AG09309 (cell line): ENCODE measurements at regions not wholly inside any gene's neighbourhood (a gene's known extent, or its start where the extent isn't known, plus 50 kb on each side); places are given as distances from the start of the nearest gene placed in this dataset.
A peak's percentile ranks its signal among the peaks of the same experiment; 100 is the strongest.

Experiments used
- DNase-seq: peaks from one replicate; pipeline ENCODE4 v3.0.0-alpha.2; 2010; ENCODE audit warnings: low read depth
- H3K4me3 ChIP-seq: 2 replicates; pipeline ENCODE4 v1.5.1; 2011; ENCODE audit warnings: mild to moderate bottlenecking, low read depth, low read length, moderate library complexity; ENCODE audit not compliant: control insufficient read depth
- TF ChIP-seq, protein P1 (sequence below): IDR thresholded peaks from 2 replicates; pipeline ENCODE4 v1.5.1; 2011; ENCODE audit warnings: mild to moderate bottlenecking, low read depth, low read length, inconsistent platforms; ENCODE audit not compliant: insufficient read depth, control insufficient read depth; ENCODE audit errors: missing control alignments

GRCh38 chr1:221085701-221086375, 206.6 kb downstream of the HLX start:
- no peak overlapping the region for H3K4me3 ChIP-seq
- DNase-seq: no peak
- TF ChIP-seq, protein P1, sequence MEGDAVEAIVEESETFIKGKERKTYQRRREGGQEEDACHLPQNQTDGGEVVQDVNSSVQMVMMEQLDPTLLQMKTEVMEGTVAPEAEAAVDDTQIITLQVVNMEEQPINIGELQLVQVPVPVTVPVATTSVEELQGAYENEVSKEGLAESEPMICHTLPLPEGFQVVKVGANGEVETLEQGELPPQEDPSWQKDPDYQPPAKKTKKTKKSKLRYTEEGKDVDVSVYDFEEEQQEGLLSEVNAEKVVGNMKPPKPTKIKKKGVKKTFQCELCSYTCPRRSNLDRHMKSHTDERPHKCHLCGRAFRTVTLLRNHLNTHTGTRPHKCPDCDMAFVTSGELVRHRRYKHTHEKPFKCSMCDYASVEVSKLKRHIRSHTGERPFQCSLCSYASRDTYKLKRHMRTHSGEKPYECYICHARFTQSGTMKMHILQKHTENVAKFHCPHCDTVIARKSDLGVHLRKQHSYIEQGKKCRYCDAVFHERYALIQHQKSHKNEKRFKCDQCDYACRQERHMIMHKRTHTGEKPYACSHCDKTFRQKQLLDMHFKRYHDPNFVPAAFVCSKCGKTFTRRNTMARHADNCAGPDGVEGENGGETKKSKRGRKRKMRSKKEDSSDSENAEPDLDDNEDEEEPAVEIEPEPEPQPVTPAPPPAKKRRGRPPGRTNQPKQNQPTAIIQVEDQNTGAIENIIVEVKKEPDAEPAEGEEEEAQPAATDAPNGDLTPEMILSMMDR: no peak

DNA sequence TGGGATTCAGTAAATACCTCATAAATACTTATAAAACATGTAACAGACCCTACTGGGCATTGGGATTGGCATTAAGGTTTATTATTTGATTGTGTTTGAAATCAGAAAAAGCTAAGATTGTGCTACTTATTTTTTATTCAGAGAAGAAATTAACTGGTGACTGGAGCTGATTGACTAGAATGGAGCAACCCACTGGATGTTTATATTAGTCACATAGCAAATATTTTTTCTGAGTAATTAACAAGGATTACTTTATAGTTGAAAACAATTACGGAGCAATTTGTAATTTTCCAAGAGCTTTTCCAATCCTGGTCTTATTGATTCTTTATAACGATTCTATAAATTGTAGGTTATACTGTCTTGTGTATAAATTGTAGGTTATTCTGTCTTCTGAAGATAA, 208.7 kb downstream of the HLX start:
- TF ChIP-seq, protein P1: no peak
- no peak overlapping the region for H3K4me3 ChIP-seq
- no peak for DNase-seq

GRCh38 chr1:221089273-221089672, 210.0 kb downstream of the HLX start:
- no peak overlapping the region for H3K4me3 ChIP-seq
- DNase-seq: no peak
- TF ChIP-seq, protein P1: no peak

GRCh38 chr1:221089803-221090202, 210.6 kb downstream of the HLX start:
- no peak overlapping the region for H3K4me3 ChIP-seq
- no peak for DNase-seq
- TF ChIP-seq, protein P1: no peak

GRCh38 chr1:221093903-221094791, 214.9 kb downstream of the HLX start:
- no peak for DNase-seq
- H3K4me3 ChIP-seq: no peak overlapping the region
- TF ChIP-seq, protein P1: no peak

GRCh38 chr1:221097479-221098281, 218.4 kb downstream of the HLX start:
- peak; percentile 100 for DNase-seq
- TF ChIP-seq, protein P1: no peak
- H3K4me3 ChIP-seq: no peak overlapping the region
